Activated T-helper 1 cell treated with anti-CD3 and anti-CD28 coated beads, Interleukin-12 subunit alpha, Interleukin-12 subunit beta, Interleukin-2, Interleukin-4 antibody, amounts not matched to agents 30 ng/mL and 10 ng/mL and 1 ng/mL, durations not matched to agents 14 hours and 24 hours and 36 hours (primary cell): ENCODE measurements at regions not wholly inside any gene's neighbourhood (a gene's known extent, or its start where the extent isn't known, plus 50 kb on each side); places are given as distances from the start of the nearest gene placed in this dataset.

Experiments used
- DNase-seq: peaks from one replicate; pipeline ENCODE4 v3.0.0; 2021; ENCODE audit warnings: low spot score
- H3K27ac Mint-ChIP-seq: one replicate; pipeline ENCODE4 v1.8.0; 2021; ENCODE audit warnings: mild to moderate bottlenecking, mixed read lengths
- H3K27me3 Mint-ChIP-seq: one replicate; pipeline ENCODE4 v1.8.0; 2022; ENCODE audit warnings: mild to moderate bottlenecking, moderate library complexity, mixed read lengths; ENCODE audit not compliant: insufficient read depth
- H3K36me3 Mint-ChIP-seq: one replicate; pipeline ENCODE4 v1.8.0; 2021; ENCODE audit warnings: low read depth, mixed read lengths
- H3K4me1 Mint-ChIP-seq: one replicate; pipeline ENCODE4 v1.8.0; 2021; ENCODE audit warnings: low read depth, mixed read lengths
- H3K4me3 Mint-ChIP-seq: one replicate; pipeline ENCODE4 v1.8.0; 2021; ENCODE audit warnings: mild to moderate bottlenecking, moderate library complexity, mixed read lengths
- H3K9me3 Mint-ChIP-seq: one replicate; pipeline ENCODE4 v1.8.0; 2021; ENCODE audit warnings: mixed read lengths
- intact Hi-C: fragments of 100-400 bp; cut with micrococcal nuclease; formaldehyde crosslinking; loops from one replicate; pipeline ENCODE4 v1.15.1; 2024

DNA sequence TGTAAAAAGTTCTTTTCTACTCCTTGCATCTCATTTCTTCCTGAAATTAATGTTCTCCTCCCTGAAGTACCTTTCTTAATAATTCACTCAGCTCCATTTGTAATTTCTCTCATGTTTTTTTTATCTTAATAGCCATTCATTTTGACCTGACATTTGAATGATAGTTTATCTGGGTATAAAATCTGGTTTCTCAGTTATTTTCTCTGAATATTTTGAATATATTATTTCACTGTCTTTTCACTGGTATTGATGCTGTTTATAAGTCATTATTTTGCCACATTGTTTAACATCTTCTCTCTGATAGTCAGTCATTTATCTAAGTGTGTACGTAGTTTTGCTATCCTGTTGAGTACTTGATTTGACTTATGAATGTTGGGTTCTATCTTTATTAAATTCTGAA is 68.8 kb upstream of the ARHGAP18 start:
- intact Hi-C loops: no loop called here
- Mint-ChIP-seq H3K27ac (no peak overlapping the region), H3K4me3 (no peak overlapping the region), H3K27me3 (peaks cover 9% of the 10 kb centered on the region), H3K9me3 (peaks cover 17% of the 10 kb centered on the region), H3K36me3 (peaks cover 1% of the 10 kb centered on the region), H3K4me1 (no peaks in the 10 kb centered on the region)
- no peak for DNase-seq

DNA sequence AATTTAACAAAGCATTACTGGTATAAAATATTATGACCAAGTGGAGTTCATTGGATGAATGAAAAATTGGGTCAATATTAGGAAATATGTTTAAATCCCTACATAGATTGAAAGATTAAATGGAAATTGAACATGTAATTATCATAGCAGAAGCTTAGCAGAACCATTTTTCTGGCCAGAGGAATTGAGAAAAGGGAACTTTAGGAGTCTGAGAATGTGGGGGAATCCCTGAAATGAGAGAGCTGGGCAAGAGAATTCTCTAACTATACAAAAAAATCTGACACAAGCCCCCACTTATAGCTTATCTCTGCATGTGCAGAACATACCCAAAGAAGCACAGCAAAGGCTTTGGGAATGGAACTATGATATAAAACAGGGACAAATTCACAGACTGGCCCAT is 67.4 kb upstream of the ARHGAP18 start:
- H3K27ac Mint-ChIP-seq: no peak overlapping the region
- no peak for DNase-seq
- intact Hi-C loops: no loop called here

DNA sequence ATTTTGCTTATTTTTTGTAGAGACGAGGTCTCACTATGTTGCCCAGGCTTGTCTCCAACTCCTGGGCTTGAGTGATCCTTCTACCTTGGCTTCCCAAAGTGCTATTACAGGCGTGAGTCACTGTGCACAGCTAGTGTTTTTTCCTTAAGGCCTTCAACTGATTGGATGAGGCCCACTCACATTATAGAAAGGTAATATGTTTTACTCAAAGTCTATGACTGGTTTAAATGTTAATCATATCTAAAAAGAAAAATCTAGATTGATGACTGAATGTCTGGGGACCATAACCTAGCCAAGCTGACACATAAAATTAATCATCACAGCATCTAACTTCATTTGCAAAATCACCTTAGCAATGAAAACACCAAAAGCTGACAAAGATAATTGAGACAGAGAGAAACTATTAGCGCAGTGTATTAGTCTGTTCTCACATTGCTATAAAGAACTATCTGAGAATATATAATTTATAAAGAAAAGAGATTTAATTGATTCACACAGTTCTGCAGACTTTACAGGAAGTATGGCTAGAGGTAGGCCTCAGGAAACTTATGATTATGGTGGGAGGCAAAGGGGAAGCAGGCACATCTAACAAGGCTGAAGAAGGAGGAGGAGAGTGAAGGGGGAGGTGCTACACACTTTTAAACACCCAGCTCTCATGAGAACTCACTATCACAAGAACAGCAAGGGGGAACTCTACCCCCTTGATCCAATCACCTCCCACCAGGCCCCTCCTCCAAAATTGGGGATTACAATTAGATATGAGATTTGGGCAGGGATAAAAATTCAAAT is 66.8 kb upstream of the ARHGAP18 start:
- Mint-ChIP-seq H3K27me3 (peaks cover 16% of the 10 kb centered on the region), H3K4me3 (no peak overlapping the region), H3K9me3 (peaks cover 17% of the 10 kb centered on the region), H3K36me3 (peaks cover 1% of the 10 kb centered on the region), H3K4me1 (no peaks in the 10 kb centered on the region), H3K27ac (no peak overlapping the region)
- intact Hi-C loops: no loop called here
- no peak for DNase-seq

More for the DNA sequence above, 67.4 kb upstream of the ARHGAP18 start:
- Mint-ChIP-seq H3K36me3 (peaks cover 1% of the 10 kb centered on the region), H3K9me3 (peaks cover 17% of the 10 kb centered on the region), H3K27me3 (peaks cover 11% of the 10 kb centered on the region), H3K4me1 (no peaks in the 10 kb centered on the region), H3K4me3 (no peak overlapping the region)

DNA sequence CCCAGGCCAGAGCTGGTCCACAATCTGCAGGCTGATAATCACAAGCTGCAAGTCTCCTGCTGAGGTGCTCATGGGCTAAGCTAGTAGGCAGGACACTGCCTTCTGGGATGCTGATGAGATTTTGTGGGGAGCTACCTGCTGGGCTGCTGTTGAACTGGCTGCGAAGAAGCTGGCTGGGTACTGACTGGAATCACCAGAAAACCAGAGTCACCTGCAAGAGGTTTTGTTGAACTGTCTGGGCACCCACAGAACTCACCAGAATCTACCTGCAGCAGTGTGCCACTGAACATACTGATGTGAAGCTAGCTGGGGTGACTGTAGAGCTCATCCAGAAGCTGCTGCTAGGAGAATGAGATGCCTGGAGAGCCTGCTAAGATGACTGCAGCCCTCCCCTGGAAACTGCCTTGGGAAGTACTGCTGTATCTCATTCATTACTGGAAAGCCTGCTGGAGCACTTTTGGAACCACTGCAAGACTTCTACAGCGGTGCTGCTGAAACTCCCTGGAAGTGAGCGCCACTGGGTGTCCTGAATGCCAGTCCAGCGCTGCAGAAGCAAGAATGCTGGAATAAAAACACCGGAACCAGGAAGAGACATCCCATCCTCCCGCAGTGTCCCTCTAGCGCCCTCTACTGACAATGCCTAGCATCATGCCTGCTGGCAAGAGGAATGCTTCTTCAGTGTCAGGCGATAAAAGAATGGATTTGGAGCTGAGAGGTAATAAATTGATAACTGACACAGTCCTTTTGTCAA is 64.9 kb upstream of the ARHGAP18 start:
- H3K4me1 Mint-ChIP-seq: no peaks in the 10 kb centered on the region
- H3K27ac Mint-ChIP-seq: no peak overlapping the region
- peaks cover 1% of the 10 kb centered on the region for H3K36me3 Mint-ChIP-seq
- peak; percentile 21 for DNase-seq
- intact Hi-C loops: loop anchor here (1.0 kb wide), 1 partner anchor 177 kb away; no protein-coding TSS in a partner anchor
- H3K4me3 Mint-ChIP-seq: no peak overlapping the region
- peaks cover 16% of the 10 kb centered on the region for H3K9me3 Mint-ChIP-seq
- peaks cover 26% of the 10 kb centered on the region for H3K27me3 Mint-ChIP-seq

DNA sequence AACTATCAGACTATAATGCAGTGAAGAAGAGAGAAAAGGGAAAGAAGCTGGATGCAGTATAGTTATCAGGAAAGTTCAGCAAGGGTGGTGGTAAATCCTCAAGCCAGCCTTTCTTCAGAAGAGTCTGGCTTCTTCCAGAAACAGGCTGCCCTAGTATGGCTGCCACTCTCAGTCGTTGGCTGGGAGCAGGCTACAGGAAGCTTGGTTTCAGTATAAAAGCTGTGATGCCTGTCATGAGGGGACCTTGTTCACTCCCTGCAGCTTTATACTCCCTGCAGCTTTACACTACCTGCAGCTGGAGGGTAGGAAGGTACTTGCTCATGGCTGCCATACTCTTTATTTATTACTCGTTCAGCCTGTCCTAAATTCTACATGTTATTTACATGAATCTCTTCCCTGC is 63.3 kb upstream of the ARHGAP18 start:
- H3K9me3 Mint-ChIP-seq: peaks cover 4% of the 10 kb centered on the region
- H3K4me1 Mint-ChIP-seq: no peaks in the 10 kb centered on the region
- intact Hi-C loops: no loop called here
- peaks cover 31% of the 10 kb centered on the region for H3K27me3 Mint-ChIP-seq
- H3K36me3 Mint-ChIP-seq: no peaks in the 10 kb centered on the region
- H3K4me3 Mint-ChIP-seq: no peak overlapping the region
- H3K27ac Mint-ChIP-seq: no peak overlapping the region
- DNase-seq: no peak

DNA sequence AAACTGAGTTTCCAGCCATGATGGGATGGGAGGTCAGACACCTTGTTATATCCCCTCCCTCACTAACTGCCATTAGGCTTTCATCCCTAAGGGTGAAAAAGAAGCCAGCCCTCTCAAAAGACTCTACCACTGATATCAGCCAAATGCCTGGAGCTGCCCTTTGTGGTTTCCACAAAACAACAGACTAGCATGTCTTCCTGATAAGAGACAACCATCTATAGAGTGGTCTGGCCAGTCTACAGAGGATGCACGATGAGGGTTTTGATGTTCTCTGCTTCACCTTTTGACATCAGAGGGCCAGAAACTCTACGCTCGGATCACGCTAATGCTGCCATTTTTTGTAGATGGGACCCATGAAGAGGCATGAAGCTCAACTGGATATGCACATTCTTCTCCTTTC is 61.7 kb upstream of the ARHGAP18 start:
- H3K36me3 Mint-ChIP-seq: peaks cover 4% of the 10 kb centered on the region
- H3K4me3 Mint-ChIP-seq: no peak overlapping the region
- DNase-seq: no peak
- intact Hi-C loops: no loop called here
- peaks cover 36% of the 10 kb centered on the region for H3K27me3 Mint-ChIP-seq
- H3K27ac Mint-ChIP-seq: no peak overlapping the region
- peaks cover 10% of the 10 kb centered on the region for H3K4me1 Mint-ChIP-seq
- H3K9me3 Mint-ChIP-seq: no peaks in the 10 kb centered on the region

DNA sequence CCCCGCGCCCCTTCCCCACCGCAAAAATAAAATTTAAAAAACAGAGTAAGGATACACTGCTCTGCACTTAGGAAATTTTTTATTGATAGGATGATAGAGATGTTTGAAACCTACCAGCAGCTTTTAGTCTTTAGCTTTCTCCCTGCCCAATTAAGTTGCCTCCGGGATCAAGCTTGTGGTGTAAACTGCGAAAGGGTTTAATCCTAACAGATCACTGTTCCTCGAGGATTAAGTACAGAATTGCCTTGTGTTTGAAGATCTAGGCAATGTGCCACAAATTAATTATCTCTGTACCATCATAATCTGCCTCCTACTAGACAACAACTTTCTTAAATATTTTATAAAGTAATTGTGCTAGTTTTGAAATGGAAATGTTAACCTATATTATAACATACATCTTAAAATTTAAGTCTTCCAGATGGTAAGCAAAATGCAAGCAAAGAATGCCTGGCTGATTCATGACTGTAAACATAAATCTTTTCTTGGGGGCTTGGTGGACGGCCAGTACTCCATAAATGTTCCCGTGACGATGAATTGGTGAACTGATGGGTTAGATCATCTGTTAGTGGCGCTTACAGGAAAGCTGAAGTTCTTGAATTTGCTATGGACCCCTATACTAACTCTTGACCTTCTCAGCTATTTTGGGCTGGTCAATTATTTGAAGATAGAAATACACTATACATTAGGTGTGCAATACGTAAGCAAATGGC is 58.0 kb upstream of the ARHGAP18 start:
- peaks cover 37% of the 10 kb centered on the region for H3K4me1 Mint-ChIP-seq

DNA sequence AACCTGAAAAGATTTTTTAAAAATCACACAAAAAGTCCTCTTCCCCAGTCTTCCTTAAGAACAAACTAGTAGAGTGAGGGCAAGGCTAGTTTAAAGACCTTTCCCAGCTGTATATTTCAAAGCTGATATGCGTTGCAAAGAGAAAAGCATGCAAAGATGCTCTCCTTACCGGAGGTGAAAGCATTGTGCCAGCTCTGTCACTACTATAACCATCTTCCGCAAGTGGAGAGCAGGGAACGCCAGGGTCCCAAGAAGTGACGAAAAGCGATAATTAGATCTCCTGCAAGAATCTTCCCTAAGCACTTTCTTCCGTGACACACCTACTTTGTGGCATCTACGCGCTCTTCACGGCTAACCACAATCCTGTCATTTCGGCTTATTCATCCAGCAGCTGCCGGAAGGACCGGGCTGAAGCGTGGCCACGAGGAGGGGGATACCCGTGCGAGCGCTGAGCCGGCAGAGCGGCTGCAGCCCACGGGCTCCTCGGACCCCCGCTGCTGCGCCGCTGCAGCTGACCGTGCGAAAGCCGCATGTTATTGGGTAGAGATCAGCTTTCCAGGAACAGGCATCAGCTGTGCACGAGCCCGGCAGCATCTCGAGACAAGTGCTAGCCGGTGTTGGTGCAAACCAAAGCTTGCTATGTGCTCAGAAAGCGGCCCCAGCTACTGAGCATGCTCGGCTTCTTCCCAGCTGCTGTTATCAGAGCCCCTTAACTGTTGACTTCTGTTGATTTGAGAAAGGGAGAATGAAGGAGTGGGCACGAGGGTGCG is 57.2 kb upstream of the ARHGAP18 start:
- peak; percentile 66 for DNase-seq
- H3K9me3 Mint-ChIP-seq: no peaks in the 10 kb centered on the region
- H3K27me3 Mint-ChIP-seq: peaks cover 55% of the 10 kb centered on the region
- peaks cover 6% of the 10 kb centered on the region for H3K36me3 Mint-ChIP-seq
- H3K4me1 Mint-ChIP-seq: peaks cover 37% of the 10 kb centered on the region
- H3K4me3 Mint-ChIP-seq: peak overlapping the region; percentile 83
- peak overlapping the region; percentile 66 for H3K27ac Mint-ChIP-seq
- intact Hi-C loops: loop anchor here (1.0 to 5.0 kb wide), 4 partner anchors 19 to 254 kb away; no protein-coding TSS in a partner anchor

More for the DNA sequence above, 58.0 kb upstream of the ARHGAP18 start:
- no peaks in the 10 kb centered on the region for H3K9me3 Mint-ChIP-seq
- no peak for DNase-seq
- H3K27ac Mint-ChIP-seq: no peak overlapping the region
- H3K27me3 Mint-ChIP-seq: peaks cover 53% of the 10 kb centered on the region
- H3K4me3 Mint-ChIP-seq: peak overlapping the region; percentile 83
- intact Hi-C loops: loop anchor here (1.0 to 5.0 kb wide), 4 partner anchors 20 to 253 kb away; no protein-coding TSS in a partner anchor
- H3K36me3 Mint-ChIP-seq: peaks cover 6% of the 10 kb centered on the region

DNA sequence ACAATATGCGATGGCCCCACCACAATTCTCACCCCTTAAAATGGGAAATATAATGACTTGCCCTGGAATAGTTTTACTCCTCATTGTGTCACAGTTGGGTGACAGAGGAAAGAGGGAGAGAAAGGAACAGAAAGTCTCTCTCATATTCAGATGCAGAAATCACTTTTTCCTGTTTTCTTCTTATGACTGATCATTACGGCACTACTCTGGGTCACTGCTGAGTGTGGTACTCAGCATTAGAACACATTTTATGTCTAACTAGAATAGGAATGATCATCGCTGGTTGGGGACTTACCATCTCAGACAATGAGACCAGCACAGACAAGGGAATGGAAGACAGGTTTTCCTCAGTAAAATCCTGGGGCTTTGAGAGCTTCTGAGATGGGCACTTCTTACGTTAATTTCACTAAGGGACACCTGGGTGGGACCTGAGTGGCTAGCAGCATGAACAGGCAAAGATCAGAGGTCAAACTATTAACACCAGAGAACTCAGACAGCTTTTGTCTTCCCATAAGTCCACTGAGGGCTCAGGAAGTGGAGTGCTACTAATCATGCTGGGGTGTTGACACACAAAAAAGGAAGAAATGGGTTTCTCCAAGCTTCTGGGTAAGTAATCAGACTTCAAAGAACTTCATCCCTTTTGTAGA is 54.9 kb upstream of the ARHGAP18 start:
- peaks cover 37% of the 10 kb centered on the region for H3K4me1 Mint-ChIP-seq
- intact Hi-C loops: loop anchor here (5.0 kb wide), 1 partner anchor 112 kb away; no protein-coding TSS in a partner anchor
- H3K27ac Mint-ChIP-seq: no peak overlapping the region
- DNase-seq: no peak
- H3K9me3 Mint-ChIP-seq: no peaks in the 10 kb centered on the region
- H3K4me3 Mint-ChIP-seq: no peak overlapping the region
- H3K36me3 Mint-ChIP-seq: peaks cover 6% of the 10 kb centered on the region
- peaks cover 47% of the 10 kb centered on the region for H3K27me3 Mint-ChIP-seq

DNA sequence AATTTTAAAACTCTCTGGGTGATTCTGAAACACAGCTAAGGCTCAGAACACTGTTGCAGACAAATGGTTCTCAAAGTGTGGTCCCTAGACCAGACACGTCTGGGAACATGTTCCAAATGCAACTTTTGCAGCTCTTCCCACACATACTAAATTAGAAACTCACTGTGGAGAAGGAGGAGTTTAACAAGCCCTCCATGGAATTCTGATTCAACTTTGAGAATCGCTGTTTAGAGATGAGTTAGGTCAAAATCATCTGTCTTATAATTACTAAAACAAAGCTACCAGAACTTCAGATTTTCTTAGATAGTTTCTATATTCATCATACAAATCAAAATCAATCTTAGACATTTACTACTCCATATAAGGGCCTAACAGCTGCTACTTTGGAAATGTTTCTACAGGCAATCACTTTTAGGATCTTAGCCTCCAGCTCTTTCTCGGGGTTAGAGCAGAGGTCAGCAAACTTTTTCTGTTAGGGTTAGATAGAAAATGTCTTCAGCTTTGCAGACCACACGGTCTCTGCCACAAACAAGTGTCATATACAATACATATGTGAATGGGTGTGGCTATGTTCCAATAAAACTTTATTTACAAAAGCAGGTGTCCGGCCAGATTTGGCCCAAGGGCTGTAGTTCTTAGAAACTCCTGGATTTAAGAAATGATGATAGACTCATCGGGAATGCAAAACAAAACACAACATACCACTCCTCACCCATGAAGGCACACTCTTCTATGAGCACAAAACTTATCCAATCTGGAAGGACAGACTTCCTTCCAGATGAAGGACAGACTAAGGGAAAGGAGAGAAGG is 50.0 kb upstream of the ARHGAP18 start:
- intact Hi-C loops: no loop called here
- H3K36me3 Mint-ChIP-seq: peaks cover 2% of the 10 kb centered on the region

More for the DNA sequence above, 50.0 kb upstream of the ARHGAP18 start:
- Mint-ChIP-seq H3K27ac (no peak overlapping the region), H3K9me3 (no peaks in the 10 kb centered on the region), H3K27me3 (peaks cover 29% of the 10 kb centered on the region), H3K4me1 (peaks cover 13% of the 10 kb centered on the region), H3K4me3 (no peak overlapping the region)
- no peak for DNase-seq
